ENCODE measurements at regions not wholly inside any gene's neighbourhood (a gene's known extent, or its start where the extent isn't known, plus 50 kb on each side); places are given as distances from the start of the nearest gene placed in this dataset.

DNA sequence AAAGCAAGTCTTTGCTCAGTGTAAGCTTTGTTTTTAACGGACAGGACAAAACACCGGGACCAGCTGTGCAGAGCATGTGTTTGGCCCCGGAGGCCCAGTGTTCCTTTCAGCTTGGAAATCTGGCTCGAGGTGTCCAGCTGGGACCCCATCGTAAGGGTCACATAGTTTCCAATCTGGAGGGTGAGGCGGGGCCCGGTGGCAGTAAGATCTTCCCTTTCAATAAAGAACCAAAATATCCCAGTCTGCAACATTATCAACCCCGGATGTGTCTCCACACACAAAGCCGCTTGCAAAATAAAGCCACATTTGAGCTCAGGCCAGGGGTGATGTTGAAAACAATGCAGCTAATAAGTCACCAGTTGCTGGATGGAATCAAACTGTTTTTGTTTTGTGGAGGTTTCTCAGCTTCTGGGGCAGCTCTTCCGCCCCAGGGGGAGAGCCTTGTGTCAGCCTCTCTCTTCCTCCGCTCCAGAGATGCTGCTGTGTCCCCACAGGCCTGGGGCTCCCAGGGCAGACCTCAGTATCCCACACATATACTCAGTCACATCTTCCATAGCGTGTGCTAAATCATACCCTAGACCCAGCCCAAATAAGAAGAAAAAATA lies 138.6 kb upstream of the GLI2 start:
- H2AFZ ChIP-seq (ENCODE audit: low read length) = no peak overlapping the region
- H2AK5ac ChIP-seq (ENCODE audit: low read depth, low read length) = no peak overlapping the region
- no peak for DNase-seq (ENCODE audit: low read depth in 1 of 2, low spot score in 2 of 2)
- CTCF ChIA-PET (ENCODE audit: partially characterized antibody) = interaction anchor here (0.9 to 1.6 kb wide), 12 partner anchors 12 to 294 kb away, joined by 3 to 4 read pairs (median 3); no protein-coding TSS in a partner anchor
- no peak overlapping the region for H3K14ac ChIP-seq (ENCODE audit: insufficient read length)
- H4K8ac ChIP-seq (ENCODE audit: extremely low read depth, insufficient read depth, low read length) = no peak overlapping the region
- H2BK15ac ChIP-seq (ENCODE audit: low read length) = no peak overlapping the region
- peak overlapping the region; percentile 60; the same call in 1 of the 2 replicates for H2BK12ac ChIP-seq (ENCODE audit: low read depth, low read length)
- FAIRE-seq = no peak
- no peak overlapping the region for H3K23ac ChIP-seq (ENCODE audit: insufficient read length)
- H3K27ac ChIP-seq (ENCODE audit: low read depth, low read length) = no peak overlapping the region
- H3K9ac ChIP-seq (replicated peaks in 1 of 4; ENCODE audit: extremely low read depth in 1 of 4, low read depth in 3 of 4, low read length in 3 of 4) = no peak overlapping the region
- H3K4ac ChIP-seq (replicated peaks; ENCODE audit: insufficient read length, low read depth, low read length) = no peak overlapping the region
- H3K36me3 ChIP-seq (ENCODE audit: control insufficient read depth in 2 of 4, insufficient read depth in 4 of 4, low read length in 3 of 4) = no peaks in the 10 kb centered on the region
- no peaks in the 10 kb centered on the region for H3K23me2 ChIP-seq (ENCODE audit: low read depth, low read length)
- no peaks in the 10 kb centered on the region for H4K20me1 ChIP-seq (replicated peaks in 1 of 2; ENCODE audit: control insufficient read depth in 1 of 2, insufficient read depth in 2 of 2, low read length in 2 of 2)
- H3K56ac ChIP-seq (replicated peaks; ENCODE audit: insufficient read length, low read depth, low read length) = no peak overlapping the region
- H3K4me3 ChIP-seq (ENCODE audit: extremely low read depth in 1 of 4, insufficient read depth in 2 of 4, low read depth in 3 of 4, low read length in 4 of 4) = no peak overlapping the region
- no peak overlapping the region for H2BK5ac ChIP-seq (ENCODE audit: low read depth, low read length)
- H3K4me1 ChIP-seq (replicated peaks in 1 of 4; ENCODE audit: control insufficient read depth in 3 of 4, insufficient read depth in 4 of 4, low read length in 3 of 4) = peaks cover 4 to 15% (median 10%) of the 10 kb centered on the region in 4 experiments
- 86% methylated on average over 12 of the region's 12 CpGs; no CpG with 5 or more reads in 1 of the 2 experiments for WGBS, 2 experiments (ENCODE audit: extremely low coverage in 1 of 2, insufficient coverage in 1 of 2, insufficient read length in 1 of 2, insufficient replicate concordance in 2 of 2, low coverage in 1 of 2, low lambda C conversion rate in 2 of 2, missing lambda C conversion rate in 1 of 2)
- TF ChIP-seq TBP (IDR thresholded peaks at IDR 0.05; ENCODE audit: low read depth, low read length) (no peak), GTF2F1 (IDR thresholded peaks at IDR 0.05; ENCODE audit: borderline replicate concordance, low read depth, low read length) (no peak), BACH1 (IDR thresholded peaks at IDR 0.05; ENCODE audit: low read length) (no peak), EGR1 (IDR thresholded peaks at IDR 0.05; ENCODE audit: borderline replicate concordance, low read depth, low read length) (no peak), ASH2L (IDR thresholded peaks at IDR 0.05; ENCODE audit: low read length) (no peak), TCF12 (IDR thresholded peaks at IDR 0.05; ENCODE audit: low read depth, low read length) (no peak), TAF7 (optimal IDR thresholded peaks at IDR 0.05; ENCODE audit: borderline replicate concordance, low read depth, low read length) (no peak), TEAD4 (IDR thresholded peaks at IDR 0.05; ENCODE audit: low read depth, low read length) (no peak)
- TF ChIP-seq, protein P1, sequence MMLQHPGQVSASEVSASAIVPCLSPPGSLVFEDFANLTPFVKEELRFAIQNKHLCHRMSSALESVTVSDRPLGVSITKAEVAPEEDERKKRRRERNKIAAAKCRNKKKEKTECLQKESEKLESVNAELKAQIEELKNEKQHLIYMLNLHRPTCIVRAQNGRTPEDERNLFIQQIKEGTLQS (IDR thresholded peaks at IDR 0.05; ENCODE audit: insufficient read depth, low read depth, low read length) = no peak
- no peaks in the 10 kb centered on the region for H3K9me3 ChIP-seq (ENCODE audit: insufficient read depth in 2 of 2, low read depth in 1 of 2, low read length in 1 of 2)
- no peaks in the 10 kb centered on the region for H3K79me2 ChIP-seq (ENCODE audit: control insufficient read depth in 1 of 2, insufficient read depth in 2 of 2, low read length in 2 of 2)
- no peak overlapping the region for H3K4me2 ChIP-seq (ENCODE audit: insufficient read depth in 1 of 2, low read depth in 2 of 2, low read length in 2 of 2)
- H2BK20ac ChIP-seq (ENCODE audit: low read length) = no peak overlapping the region
- POLR2A ChIA-PET (ENCODE audit: partially characterized antibody) = interaction anchor here (0.9 kb wide), 1 partner anchor 9 kb away, joined by 3 read pairs; no protein-coding TSS in a partner anchor
- no peak overlapping the region for H2BK120ac ChIP-seq (replicated peaks; ENCODE audit: low read depth, low read length)
- H3K27me3 ChIP-seq (replicated peaks in 1 of 4; ENCODE audit: control insufficient read depth in 3 of 4, extremely low read depth in 1 of 4, insufficient read depth in 3 of 4, low read length in 3 of 4) = peaks cover 0 to 7% (median 1%) of the 10 kb centered on the region in 4 experiments; a peak in 2 of 7 replicates
- no peak overlapping the region for H3K18ac ChIP-seq (ENCODE audit: extremely low read depth, low read length)
- H3K79me1 ChIP-seq (ENCODE audit: low read depth, low read length) = no peaks in the 10 kb centered on the region
- H4K5ac ChIP-seq (ENCODE audit: insufficient read length, low read depth, low read length) = no peak overlapping the region
- no peak overlapping the region for H4K91ac ChIP-seq (replicated peaks; ENCODE audit: insufficient read length, low read length)
